Choroid plexus epithelial cell (primary cell): ENCODE measurements at regions not wholly inside any gene's neighbourhood (a gene's known extent, or its start where the extent isn't known, plus 50 kb on each side); places are given as distances from the start of the nearest gene placed in this dataset.

Experiments
- DNase-seq: peaks from one replicate; pipeline ENCODE4 v3.0.0-alpha.2; 2010; ENCODE audit warnings: low read depth
- H3K4me3 ChIP-seq: 2 replicates; pipeline ENCODE4 v1.5.1; 2011; ENCODE audit warnings: low read depth, mild to moderate bottlenecking, control low read depth, low read length, moderate library complexity
- TF ChIP-seq, protein P1 (sequence below): conservative IDR thresholded peaks from 2 replicates; pipeline ENCODE4 v1.5.1; 2011; ENCODE audit warnings: low read depth, mild to moderate bottlenecking, control low read depth, inconsistent platforms, low read length, moderate library complexity

DNA sequence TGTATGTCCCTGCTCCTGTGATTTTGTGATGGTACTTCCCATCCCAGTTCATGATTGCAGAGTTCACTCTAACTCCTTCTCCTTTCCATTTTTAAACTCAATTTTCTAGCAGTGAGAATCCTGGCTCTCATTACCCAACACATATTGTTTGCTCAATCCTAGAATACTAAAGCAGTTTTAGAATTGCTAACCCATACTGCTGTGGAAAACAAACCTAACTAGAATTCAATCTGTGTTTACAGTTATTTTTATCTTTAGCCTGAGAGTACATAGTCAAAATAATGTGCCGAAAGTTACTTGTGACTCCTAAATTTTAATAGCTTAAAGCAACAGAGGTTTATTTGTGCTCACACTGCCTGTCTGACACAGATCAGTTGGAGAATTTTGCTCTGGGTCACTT lies 508.0 kb downstream of the AACS start:
- no peak for DNase-seq
- TF ChIP-seq, protein P1, sequence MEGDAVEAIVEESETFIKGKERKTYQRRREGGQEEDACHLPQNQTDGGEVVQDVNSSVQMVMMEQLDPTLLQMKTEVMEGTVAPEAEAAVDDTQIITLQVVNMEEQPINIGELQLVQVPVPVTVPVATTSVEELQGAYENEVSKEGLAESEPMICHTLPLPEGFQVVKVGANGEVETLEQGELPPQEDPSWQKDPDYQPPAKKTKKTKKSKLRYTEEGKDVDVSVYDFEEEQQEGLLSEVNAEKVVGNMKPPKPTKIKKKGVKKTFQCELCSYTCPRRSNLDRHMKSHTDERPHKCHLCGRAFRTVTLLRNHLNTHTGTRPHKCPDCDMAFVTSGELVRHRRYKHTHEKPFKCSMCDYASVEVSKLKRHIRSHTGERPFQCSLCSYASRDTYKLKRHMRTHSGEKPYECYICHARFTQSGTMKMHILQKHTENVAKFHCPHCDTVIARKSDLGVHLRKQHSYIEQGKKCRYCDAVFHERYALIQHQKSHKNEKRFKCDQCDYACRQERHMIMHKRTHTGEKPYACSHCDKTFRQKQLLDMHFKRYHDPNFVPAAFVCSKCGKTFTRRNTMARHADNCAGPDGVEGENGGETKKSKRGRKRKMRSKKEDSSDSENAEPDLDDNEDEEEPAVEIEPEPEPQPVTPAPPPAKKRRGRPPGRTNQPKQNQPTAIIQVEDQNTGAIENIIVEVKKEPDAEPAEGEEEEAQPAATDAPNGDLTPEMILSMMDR = no peak
- H3K4me3 ChIP-seq = no peak overlapping the region

DNA sequence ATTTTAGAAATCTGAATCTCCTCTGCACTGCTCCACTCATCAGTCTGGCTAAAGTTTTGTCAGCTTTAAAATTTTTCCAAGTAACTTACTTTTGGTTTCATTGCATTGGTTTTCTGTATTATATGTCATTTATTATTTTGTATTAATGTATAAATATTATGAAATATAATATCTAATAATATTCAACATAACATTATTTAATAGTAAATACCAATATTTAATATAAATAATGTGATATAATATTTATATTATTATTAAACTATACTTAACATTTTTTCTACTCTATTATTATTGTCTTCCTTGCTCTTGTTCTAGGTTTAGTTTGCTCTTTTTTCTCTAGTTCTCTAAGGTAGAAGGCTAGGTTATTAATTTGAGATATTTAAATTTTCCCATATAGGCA lies 512.1 kb downstream of the AACS start:
- H3K4me3 ChIP-seq = no peak overlapping the region
- no peak for DNase-seq
- TF ChIP-seq, protein P1 = no peak

DNA sequence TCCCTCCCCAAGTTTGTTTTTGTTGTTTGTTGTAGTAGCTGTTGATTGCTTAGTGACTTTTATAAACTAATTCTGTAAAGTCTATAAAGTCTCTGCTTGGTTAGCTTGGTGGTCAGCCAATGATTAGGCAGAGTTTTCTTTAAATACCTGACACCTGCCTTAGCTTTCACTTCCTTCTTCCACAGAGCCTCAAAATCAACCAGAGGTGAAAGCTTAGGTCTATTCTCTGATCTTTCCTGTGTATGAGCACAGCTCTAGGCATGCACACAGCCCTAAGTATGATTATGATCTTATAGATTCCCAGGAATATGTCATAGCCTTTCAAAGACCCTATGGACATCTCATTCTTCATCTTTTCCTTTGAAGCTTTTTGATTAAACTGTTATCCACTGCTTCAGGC lies 514.7 kb downstream of the AACS start:
- H3K4me3 ChIP-seq = no peak overlapping the region
- no peak for DNase-seq
- TF ChIP-seq, protein P1 = no peak

DNA sequence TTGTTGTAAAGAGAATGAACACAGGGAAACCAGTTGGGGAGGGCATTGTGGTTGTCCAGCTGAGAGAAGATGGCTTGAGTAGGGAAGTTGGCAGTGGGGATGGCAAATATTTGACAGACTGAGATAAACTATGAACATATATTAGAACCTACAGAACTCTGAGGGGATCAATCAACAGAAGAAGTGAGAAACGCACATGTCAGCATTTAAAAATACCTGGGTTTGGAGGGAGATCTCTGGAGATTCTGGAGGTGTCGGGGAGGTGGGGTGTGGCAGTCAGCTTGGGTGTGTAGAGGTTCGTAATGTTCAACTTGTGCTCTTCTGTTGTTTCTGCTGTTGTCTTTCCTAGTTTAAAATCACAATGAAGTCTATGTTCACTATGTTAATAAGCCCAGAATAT lies 517.8 kb downstream of the AACS start:
- TF ChIP-seq, protein P1 = no peak
- no peak for DNase-seq
- H3K4me3 ChIP-seq = no peak overlapping the region

DNA sequence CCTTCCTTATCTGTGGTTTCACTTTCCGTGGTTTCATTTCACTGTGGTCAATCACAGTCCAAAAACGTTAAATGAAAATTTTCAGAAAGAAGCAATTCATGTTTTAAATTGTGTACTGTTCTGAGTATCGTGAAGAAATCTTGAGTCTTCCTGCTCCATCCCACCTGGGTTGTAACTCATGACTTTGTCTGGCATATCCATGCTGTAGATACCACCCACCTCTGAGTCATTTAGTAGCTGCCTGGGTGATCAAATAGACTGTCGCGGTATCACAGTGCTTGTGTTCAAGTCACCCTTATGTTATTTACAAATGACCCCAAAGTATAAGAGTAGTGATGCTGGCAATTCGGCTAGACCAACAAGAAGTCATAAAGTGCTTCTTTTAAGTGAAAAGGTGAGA lies 521.2 kb downstream of the AACS start:
- TF ChIP-seq, protein P1 = no peak
- no peak for DNase-seq
- no peak overlapping the region for H3K4me3 ChIP-seq

DNA sequence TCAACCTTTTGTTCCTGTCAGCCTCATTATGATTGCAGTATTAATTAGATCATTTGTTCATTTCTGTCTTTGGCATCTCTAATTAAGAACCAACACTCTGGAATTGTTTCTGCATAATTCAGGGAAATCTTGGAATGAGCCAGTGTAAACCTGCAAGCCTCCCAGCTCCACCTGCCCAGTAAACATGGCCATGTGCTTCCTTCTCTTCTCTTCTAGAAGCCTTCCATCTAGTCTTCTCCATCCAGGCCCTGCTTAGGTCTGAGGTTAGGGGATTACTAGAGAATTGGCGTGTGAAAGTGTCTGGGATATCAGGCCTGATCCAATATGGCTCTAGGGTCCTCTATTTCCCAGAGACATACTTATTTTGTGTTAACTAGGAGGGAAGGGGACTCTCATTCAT lies 528.0 kb downstream of the AACS start:
- H3K4me3 ChIP-seq = no peak overlapping the region
- TF ChIP-seq, protein P1 = no peak
- no peak for DNase-seq

DNA sequence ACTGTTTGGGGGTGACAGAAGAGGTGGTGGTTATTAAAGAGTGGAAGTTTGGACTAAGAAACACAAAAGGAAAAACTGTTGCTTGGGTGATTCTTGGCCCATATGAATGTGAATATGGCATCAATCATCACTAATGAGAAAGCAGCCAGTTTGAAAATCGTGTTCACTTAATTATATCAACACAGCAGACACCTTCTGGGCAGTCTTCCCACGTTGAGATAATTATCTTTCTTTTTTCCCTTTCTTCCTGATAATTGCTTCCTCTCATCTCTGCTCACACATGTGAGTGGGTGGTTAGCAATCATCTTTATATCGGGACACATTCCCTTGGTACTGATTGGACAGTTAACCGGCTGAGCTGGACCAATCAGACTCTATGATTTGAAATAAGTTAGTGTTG lies 539.7 kb downstream of the AACS start:
- DNase-seq = no peak
- TF ChIP-seq, protein P1 = no peak
- no peak overlapping the region for H3K4me3 ChIP-seq
